Endothelial cell of umbilical vein (primary cell): ENCODE measurements at regions not wholly inside any gene's neighbourhood (a gene's known extent, or its start where the extent isn't known, plus 50 kb on each side); places are given as distances from the start of the nearest gene placed in this dataset.
A peak's percentile ranks its signal among the peaks of the same experiment; 100 is the strongest.

Source experiments
- BruUV-seq: library from RNA; stranded (reverse); fragments of 400-500 nt; replicated peaks from 2 replicates; lab custom pipeline; 2021; lab: Mats Ljungman, UMichigan
- CTCF ChIA-PET: fragments of 300-600, 350-600 bp; sonication (Branson Sonifier 250); formaldehyde crosslinking; loops from one replicate; lab custom pipeline; 2021; ENCODE audit warnings: antibody characterized with exemption, inconsistent platforms; lab: Charles Lee
- POLR2A ChIA-PET: fragments of 300-600, 350-600 bp; sonication (Branson Sonifier 250); formaldehyde crosslinking; loops from one replicate; lab custom pipeline; 2021; ENCODE audit warnings: antibody characterized with exemption, inconsistent platforms; lab: Charles Lee
- DNase-seq: peaks from one replicate; pipeline ENCODE4 v3.0.0-alpha.2; 2011; ENCODE audit warnings: low read depth, low spot score
- FAIRE-seq: peaks from 2 replicates; lab custom pipeline; 2011; peaks lifted over from hg19 to GRCh38; lab: Jason Lieb, UNC
- H2AFZ ChIP-seq: 2 replicates; pipeline ENCODE4 v1.6.0; 2012; ENCODE audit warnings: low read depth, low read length, control low read depth, inconsistent platforms
- H3K27ac ChIP-seq: 2 replicates; pipeline ENCODE4 v1.5.1; 2011; ENCODE audit warnings: low read depth, mild to moderate bottlenecking, control low read depth, low read length, moderate library complexity; ENCODE audit not compliant: insufficient read depth
- H3K27me3 ChIP-seq, 2 experiments: 2 replicates each; pipeline versions ENCODE4 v1.6.0 to v1.6.1; 2011; ENCODE audit warnings: low read length in 2 of 2, mixed read lengths in 1 of 2; ENCODE audit not compliant: control insufficient read depth in 2 of 2, insufficient read depth in 2 of 2
- H3K36me3 ChIP-seq, 2 experiments: 2 replicates in 1 of 2; 3 replicates in 1 of 2; pipeline ENCODE4 v1.5.1; 2011; ENCODE audit warnings: low read length in 2 of 2, mild to moderate bottlenecking in 1 of 2, moderate library complexity in 1 of 2; ENCODE audit not compliant: control insufficient read depth in 2 of 2, insufficient read depth in 2 of 2; ENCODE audit errors: extremely low read depth in 1 of 2
- H3K4me1 ChIP-seq: 3 replicates; pipeline ENCODE4 v1.5.1; 2011; ENCODE audit warnings: mild to moderate bottlenecking, low read length; ENCODE audit not compliant: control insufficient read depth, insufficient read depth; ENCODE audit errors: extremely low read depth
- H3K4me2 ChIP-seq: 2 replicates; pipeline ENCODE4 v1.6.1; 2011; ENCODE audit warnings: low read length, control low read depth, mixed read lengths; ENCODE audit not compliant: insufficient read depth
- H3K4me3 ChIP-seq, 3 experiments: fragments of 200-600 bp in 1 of 3; sonication (generic), shearing (Covaris generic) in 1 of 3; replicated peaks in 1 of 3; 2 replicates each; pipeline ENCODE4 v1.5.1; 2011 to 2016; ENCODE audit warnings: control low read depth in 3 of 3, low read length in 3 of 3, mild to moderate bottlenecking in 2 of 3, inconsistent platforms in 1 of 3, low read depth in 1 of 3, moderate library complexity in 1 of 3; ENCODE audit not compliant: insufficient read depth in 1 of 3
- H3K79me2 ChIP-seq: 2 replicates; pipeline ENCODE4 v1.6.0; 2012; ENCODE audit warnings: low read length, inconsistent platforms; ENCODE audit not compliant: control insufficient read depth, insufficient read depth
- H3K9ac ChIP-seq: replicated peaks from 2 replicates; pipeline ENCODE3; 2011; ENCODE audit warnings: low read length, control low read depth; ENCODE audit not compliant: insufficient read depth; ENCODE audit errors: extremely low read depth
- H3K9me1 ChIP-seq: replicated peaks from 3 replicates; pipeline ENCODE4 v1.6.0; 2011; ENCODE audit warnings: mild to moderate bottlenecking, low read length; ENCODE audit not compliant: control insufficient read depth, insufficient read depth; ENCODE audit errors: extremely low read depth
- H3K9me3 ChIP-seq: replicated peaks from 2 replicates; pipeline ENCODE4 v1.5.1; 2012; ENCODE audit warnings: low read length, inconsistent platforms; ENCODE audit not compliant: control insufficient read depth, insufficient read depth
- H4K20me1 ChIP-seq: replicated peaks from 2 replicates; pipeline ENCODE3; 2011; ENCODE audit warnings: mild to moderate bottlenecking, low read length; ENCODE audit not compliant: control insufficient read depth, insufficient read depth; ENCODE audit errors: extremely low read depth
- CTCF ChIP-seq, 2 donors: IDR thresholded peaks; 1 replicate in 1 of 2; 2 replicates in 1 of 2; pipeline ENCODE4 v1.5.1; 2011; ENCODE audit warnings: low read length in 2 of 2, mild to moderate bottlenecking in 2 of 2, moderate library complexity in 2 of 2, control low read depth in 1 of 2, inconsistent platforms in 1 of 2, low read depth in 1 of 2; ENCODE audit not compliant: insufficient read depth in 1 of 2; ENCODE audit errors: extremely low read depth in 1 of 2
- EZH2 ChIP-seq: IDR thresholded peaks from 2 replicates; pipeline ENCODE4 v1.6.1; 2012; ENCODE audit warnings: borderline replicate concordance, low read depth, mild to moderate bottlenecking, moderate library complexity, low read length, inconsistent platforms; ENCODE audit not compliant: severe bottlenecking
- FOS ChIP-seq: IDR thresholded peaks from 2 replicates; pipeline ENCODE4 v1.6.1; 2011; ENCODE audit warnings: mild to moderate bottlenecking, low read length, moderate library complexity, borderline replicate concordance; ENCODE audit not compliant: insufficient read depth
- GATA2 ChIP-seq: IDR thresholded peaks from 2 replicates; pipeline ENCODE4 v1.7.0; 2011; ENCODE audit warnings: low read depth, mild to moderate bottlenecking, moderate library complexity, mixed read lengths, low read length; ENCODE audit not compliant: insufficient read length, insufficient read depth
- JUN ChIP-seq: IDR thresholded peaks from 2 replicates; pipeline ENCODE4 v1.6.1; 2011; ENCODE audit warnings: borderline replicate concordance, low read depth; ENCODE audit not compliant: insufficient read length, insufficient read depth
- MAX ChIP-seq: IDR thresholded peaks from 2 replicates; pipeline ENCODE4 v1.6.1; 2011; ENCODE audit not compliant: insufficient read depth, insufficient read length
- MYC ChIP-seq: IDR thresholded peaks from one replicate; pipeline ENCODE4 v1.6.1; 2011; ENCODE audit warnings: mild to moderate bottlenecking, low read depth, low read length
- POLR2A ChIP-seq: IDR thresholded peaks from 2 replicates; pipeline ENCODE4 v1.6.1; 2012; ENCODE audit warnings: low read depth, mild to moderate bottlenecking, control low read depth, low read length
- POLR2AphosphoS5 ChIP-seq: IDR thresholded peaks from 2 replicates; pipeline ENCODE4 v1.6.1; 2012; ENCODE audit warnings: low read depth, mild to moderate bottlenecking, control low read depth, low read length, moderate library complexity; ENCODE audit not compliant: insufficient read depth
- dilution Hi-C: fragments of 300-500 bp; cut with MboI; formaldehyde crosslinking; loops from one replicate; pipeline ENCODE4 v1.15.0; 2019; ENCODE audit warnings: low sequenced_read_pairs; ENCODE audit not compliant: extremely low pct_ligation_motif_present
- intact Hi-C: fragments of 100-400 bp; cut with micrococcal nuclease; formaldehyde crosslinking; loops from one replicate; pipeline ENCODE4 v1.10.0; 2022

- no TSS peak for BruUV-seq
- peaks cover 9% of the 10 kb centered on the region for H3K4me1 ChIP-seq
- no peaks in the 10 kb centered on the region for H4K20me1 ChIP-seq
- H3K27me3 ChIP-seq = no peaks in the 10 kb centered on the region
- H3K27ac ChIP-seq = peak overlapping the region; percentile 90
- TF ChIP-seq EZH2 = no peak
- no peak for TF ChIP-seq GATA2
- TF ChIP-seq POLR2AphosphoS5 = peak; percentile 41
- peak; percentile 73 for TF ChIP-seq MYC
- peak; percentile 89 for TF ChIP-seq FOS
- TF ChIP-seq MAX = no peak
- TF ChIP-seq POLR2A = no peak
- TF ChIP-seq JUN = peak; percentile 58
- peak; percentile 92 to 93 for TF ChIP-seq CTCF (IDR thresholded peaks at IDR 0.05; ENCODE audit: extremely low read depth in 1 of 2, insufficient read depth in 1 of 2, low read depth in 1 of 2, low read length in 2 of 2)
- H3K36me3 ChIP-seq = no peaks in the 10 kb centered on the region
- FAIRE-seq = peak; percentile 94
- CTCF ChIA-PET = interaction anchor here (0.5 to 5.2 kb wide), 10 partner anchors 24 to 587 kb away, joined by 3 to 40 read pairs (median 3); partner anchors contain the start of gene WIPI1
- DNase-seq = peak; percentile 91
- POLR2A ChIA-PET = no interaction called here
- intact Hi-C loops (loop anchor here (1.0 to 5.0 kb wide), 5 partner anchors 145 to 587 kb away; no protein-coding TSS in a partner anchor), dilution Hi-C loops (no loop called here)
- peak overlapping the region; percentile 82 for H3K9ac ChIP-seq
- H3K9me1 ChIP-seq = no peaks in the 10 kb centered on the region
- peak overlapping the region; percentile 97 for H3K4me2 ChIP-seq
- no peaks in the 10 kb centered on the region for H3K79me2 ChIP-seq
- H3K9me3 ChIP-seq = no peaks in the 10 kb centered on the region
- peak overlapping the region; percentile 17 to 89 (median 73) for H3K4me3 ChIP-seq
- H2AFZ ChIP-seq = peak overlapping the region; percentile 86
Observed at GRCh38 chr17:68759343-68760140, 158.4 kb upstream of the FAM20A start.
